C4-2B (cell line): ENCODE measurements at regions not wholly inside any gene's neighbourhood (a gene's known extent, or its start where the extent isn't known, plus 50 kb on each side); places are given as distances from the start of the nearest gene placed in this dataset.

Source experiments
- H3K27ac ChIP-seq: fragments of 450-650 bp; 2 replicates; pipeline ENCODE4 v1.5.1; 2017
- CTCF ChIP-seq: fragments of 450-650 bp; conservative IDR thresholded peaks from 2 replicates; pipeline ENCODE4 v1.5.1; 2017; ENCODE audit warnings: mild to moderate bottlenecking
- ZFX ChIP-seq: fragments of 450-650 bp; IDR thresholded peaks from 2 replicates; pipeline ENCODE4 v1.6.1; 2017

- no peak for TF ChIP-seq ZFX
- TF ChIP-seq CTCF, result no peak
- no peak overlapping the region for H3K27ac ChIP-seq
Measured at GRCh38 chr1:2931724-2932401, 89.4 kb upstream of the ACTRT2 start.

DNA sequence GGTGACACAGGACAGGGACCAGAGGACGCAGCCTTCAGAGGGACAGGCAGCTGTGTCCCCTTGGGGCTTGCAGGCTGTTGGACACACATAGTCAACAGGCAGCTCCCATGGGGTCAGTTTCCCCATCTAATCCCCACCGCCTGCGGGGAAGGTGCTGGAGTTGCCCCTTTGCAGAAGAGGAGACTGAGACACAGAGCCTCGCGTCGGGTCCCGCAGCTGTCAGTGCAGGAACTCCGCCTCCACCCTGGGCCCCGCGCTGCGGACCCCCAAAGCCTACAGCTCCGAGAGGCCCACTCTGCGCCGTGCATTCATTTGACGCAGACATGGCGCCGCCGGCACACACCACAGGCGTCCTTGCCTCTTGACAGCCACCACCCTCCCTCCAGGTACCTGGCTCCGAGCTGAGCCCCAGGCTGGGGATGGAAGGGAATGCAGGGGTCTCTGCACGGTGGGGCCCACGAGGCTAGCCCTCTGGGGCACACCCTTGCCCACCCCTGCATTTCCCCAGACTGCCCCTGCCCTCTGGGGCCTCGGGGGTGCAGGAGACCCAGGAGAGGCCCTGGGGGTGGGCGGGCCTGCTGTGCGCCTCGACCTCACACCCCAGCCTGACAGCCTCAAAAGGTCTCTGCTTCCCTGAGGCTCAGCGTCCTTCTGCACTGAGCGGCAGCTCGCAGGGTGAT lies 88.5 kb upstream of the ACTRT2 start:
- no peak overlapping the region for H3K27ac ChIP-seq
- TF ChIP-seq ZFX (no peak), CTCF (no peak)

DNA sequence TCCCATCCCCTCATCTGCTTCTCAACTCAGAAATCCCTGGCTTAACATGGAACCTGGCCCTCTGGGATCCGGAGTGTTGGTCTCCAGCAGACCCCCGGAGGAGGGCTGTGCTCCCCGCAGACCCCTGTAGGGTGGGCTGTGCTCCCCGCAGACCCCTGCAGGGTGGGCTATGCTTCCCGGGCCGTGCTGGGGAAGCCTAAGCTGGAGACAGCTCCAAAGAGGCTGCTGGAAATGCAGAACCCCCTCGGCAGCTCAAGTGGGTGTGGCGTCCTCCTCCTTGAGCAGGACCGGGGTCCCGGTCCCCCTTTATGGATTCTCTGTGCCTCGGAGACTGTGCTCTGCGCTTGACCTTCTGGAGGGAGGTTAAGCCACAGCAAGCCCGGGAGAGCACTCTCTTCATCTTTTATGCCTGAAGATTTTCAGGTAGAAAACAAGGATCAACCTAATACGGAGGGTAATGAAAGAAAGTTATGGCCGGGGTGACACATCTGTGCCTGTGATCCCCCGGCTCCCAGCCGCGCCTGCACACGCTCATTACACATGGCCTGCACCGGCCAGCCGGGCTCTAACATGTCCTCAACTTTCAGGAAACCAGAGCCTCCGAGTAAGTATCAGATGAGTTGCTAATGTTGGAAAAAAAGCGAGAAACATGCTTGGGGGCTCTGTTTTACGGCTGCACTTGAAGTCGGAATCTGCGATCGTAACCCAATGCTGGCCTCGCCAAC lies 87.7 kb upstream of the ACTRT2 start:
- H3K27ac ChIP-seq, result no peak overlapping the region
- TF ChIP-seq CTCF, result no peak
- TF ChIP-seq ZFX, result no peak

DNA sequence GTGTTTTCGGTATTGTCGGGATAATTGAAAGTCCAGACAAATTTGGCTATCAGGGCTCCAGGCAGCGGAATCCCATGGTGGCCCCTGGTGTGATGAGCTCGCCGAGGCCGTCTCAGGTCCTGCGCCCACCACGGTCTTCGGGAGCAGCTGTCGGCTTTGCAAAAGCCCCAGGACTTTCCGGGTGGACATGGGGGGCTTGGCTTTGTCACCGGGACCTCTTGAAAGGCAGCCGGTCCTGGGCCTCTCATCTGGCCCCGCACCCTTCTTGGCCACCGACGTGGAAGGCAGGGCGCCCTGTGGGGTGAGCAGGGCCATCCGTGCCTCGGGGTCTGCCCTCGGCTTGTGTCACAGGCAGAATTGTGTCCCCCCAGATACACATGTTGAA lies 87.1 kb upstream of the ACTRT2 start:
- no peak for TF ChIP-seq ZFX
- no peak for TF ChIP-seq CTCF
- H3K27ac ChIP-seq, result no peak overlapping the region

DNA sequence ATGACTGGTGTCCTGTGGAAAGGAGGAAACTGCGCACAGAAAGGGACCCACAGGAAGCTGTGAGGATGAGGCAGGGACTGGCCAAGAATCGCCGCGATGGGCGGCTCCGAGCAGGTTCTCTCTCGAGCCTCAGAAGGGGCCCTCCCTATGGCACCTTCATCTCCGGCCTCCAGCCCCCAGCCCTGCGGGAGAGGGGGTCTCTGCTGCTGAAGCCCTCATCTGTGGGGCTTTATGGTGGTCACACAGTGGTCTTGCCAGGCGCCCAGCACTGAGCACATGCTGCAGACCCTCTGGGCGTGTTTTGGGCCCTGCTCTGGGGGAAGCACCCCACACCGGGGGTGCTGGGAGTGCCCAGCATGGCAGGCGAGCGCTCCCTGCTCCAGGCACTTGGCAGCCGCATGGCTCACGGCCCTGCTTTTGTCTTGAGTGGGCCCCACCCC lies 86.6 kb upstream of the ACTRT2 start:
- H3K27ac ChIP-seq, result no peak overlapping the region
- TF ChIP-seq CTCF (no peak), ZFX (no peak)

GRCh38 chr1:2935184-2935583 lies 86.1 kb upstream of the ACTRT2 start:
- H3K27ac ChIP-seq, result no peak overlapping the region
- TF ChIP-seq CTCF (no peak), ZFX (no peak)
